HG02943 (cell line): ENCODE measurements at regions not wholly inside any gene's neighbourhood (a gene's known extent, or its start where the extent isn't known, plus 50 kb on each side); places are given as distances from the start of the nearest gene placed in this dataset.

ENCODE experiments used
- ATAC-seq: cut with Tn5 transposase; IDR thresholded peaks from one replicate; pipeline ENCODE4 v1.9.1; 2021; ENCODE audit warnings: mild to moderate bottlenecking, low read depth, moderate library complexity; ENCODE audit not compliant: unreplicated experiment

DNA sequence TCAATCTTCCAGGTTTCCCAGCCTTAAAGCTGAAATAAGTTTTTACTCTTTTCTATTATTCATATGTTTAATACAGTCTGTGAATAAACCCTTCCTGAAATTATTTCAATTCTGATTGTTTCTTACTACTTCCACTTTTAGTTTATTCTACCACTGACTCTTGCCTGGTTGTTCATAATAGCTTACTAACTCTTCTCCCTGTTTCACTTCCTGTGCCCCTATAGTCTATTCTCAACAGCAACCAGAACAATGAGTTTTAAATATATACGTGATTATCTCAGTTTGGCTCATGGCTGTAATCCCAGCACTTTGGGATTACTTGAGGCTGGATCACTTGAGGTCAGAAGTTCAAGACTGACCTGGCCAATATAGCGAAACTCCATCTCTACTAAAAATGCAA lies 408.0 kb upstream of the SPOCK3 start:
- no peak for ATAC-seq

DNA sequence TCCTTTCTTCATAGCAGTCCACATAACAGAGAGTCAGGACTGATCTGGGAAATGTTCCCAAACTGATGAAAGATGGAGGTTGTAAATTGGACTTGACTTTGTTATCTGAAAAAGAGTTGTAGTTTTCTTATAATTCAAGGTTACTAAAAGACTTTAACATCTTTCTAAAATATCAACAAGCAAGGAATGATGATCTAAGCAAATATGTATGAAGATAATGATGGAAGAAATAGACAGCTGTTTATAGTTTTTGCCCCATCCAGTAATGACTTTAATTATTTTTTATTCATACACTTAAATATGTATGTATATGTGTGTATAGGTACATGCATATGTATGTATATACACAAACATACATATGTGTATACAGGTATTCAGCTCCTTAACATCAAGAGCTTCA lies 411.1 kb upstream of the SPOCK3 start:
- no peak for ATAC-seq

DNA sequence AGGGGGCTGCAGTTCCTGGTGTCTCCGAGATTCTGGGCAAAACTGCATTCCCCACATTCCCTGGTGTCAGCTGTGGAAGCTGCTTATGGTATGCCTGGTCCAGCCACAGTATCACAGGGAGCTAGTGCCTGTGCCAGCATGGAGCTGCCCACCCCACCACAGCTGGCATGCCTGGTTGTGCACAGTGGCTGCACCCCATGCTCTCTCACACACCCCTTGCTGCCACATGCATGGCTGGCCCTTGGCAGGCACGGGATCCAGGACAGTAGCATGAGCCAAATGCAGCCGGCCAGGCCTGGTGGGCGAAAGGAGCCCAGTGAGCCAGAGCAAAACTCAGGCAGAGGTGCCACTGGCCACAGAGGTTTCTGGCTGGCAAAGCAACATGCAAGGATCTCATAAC lies 418.0 kb upstream of the SPOCK3 start:
- no peak for ATAC-seq

DNA sequence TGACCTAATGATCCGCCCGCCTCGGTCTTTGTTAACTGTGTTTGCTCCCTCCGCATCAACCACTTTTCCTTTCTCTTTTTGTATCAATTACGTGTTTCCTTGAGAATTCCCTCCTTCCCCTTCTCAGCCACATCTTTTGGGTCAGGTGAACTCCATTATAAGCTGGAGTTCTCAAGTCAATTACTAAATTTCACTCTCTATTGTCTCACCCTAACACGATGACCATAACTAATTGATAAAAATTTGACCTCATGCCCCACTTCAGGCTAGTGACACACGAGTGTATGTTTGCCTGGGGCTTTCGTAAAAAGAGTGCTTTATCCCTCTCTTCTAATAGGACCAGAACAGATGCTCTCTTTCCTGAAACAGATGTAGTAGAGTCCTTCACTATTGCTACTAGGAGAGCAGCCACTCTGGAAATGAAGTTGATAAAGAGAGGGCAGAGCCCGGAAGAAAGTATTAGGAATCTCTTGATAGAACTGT lies 403.6 kb upstream of the ANXA10 start:
- ATAC-seq = no peak

DNA sequence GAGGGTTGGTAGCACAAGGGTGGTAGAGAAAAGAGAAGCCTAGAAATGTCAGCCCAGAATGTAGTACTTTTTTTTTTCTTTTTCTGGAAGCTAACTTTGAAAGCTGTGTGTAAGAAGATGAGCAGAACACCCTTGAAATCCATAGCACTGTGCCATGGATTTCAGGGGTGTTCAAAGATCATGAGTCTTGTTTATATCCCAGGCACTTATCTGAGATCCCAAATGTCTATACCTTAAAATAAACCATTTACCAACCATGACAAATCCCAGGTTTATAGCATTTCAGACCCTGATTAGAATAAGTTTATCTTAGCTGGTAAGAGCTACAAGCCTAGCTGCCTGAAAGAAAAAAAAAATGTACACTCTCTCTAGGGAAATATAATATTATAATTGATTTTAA lies 389.9 kb upstream of the ANXA10 start:
- no peak for ATAC-seq

DNA sequence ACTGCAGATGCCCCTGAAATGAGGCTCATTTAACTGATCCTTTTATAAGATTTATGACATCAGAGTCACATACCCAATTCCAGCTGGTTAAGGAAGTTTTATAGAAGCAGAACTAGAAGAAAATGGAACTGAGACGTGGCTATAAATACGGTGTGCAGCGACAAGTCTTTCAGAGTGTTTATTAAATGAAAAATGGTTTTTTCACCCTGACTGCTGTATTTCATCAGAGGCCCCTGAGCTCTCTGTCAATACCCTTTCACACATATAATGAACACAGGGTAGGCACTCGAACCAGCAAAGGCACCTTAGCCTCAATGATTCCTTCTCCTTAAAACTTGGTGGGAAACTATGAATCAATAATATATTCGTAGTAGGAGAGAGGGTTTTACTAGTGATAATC lies 380.8 kb upstream of the ANXA10 start:
- ATAC-seq = no peak

DNA sequence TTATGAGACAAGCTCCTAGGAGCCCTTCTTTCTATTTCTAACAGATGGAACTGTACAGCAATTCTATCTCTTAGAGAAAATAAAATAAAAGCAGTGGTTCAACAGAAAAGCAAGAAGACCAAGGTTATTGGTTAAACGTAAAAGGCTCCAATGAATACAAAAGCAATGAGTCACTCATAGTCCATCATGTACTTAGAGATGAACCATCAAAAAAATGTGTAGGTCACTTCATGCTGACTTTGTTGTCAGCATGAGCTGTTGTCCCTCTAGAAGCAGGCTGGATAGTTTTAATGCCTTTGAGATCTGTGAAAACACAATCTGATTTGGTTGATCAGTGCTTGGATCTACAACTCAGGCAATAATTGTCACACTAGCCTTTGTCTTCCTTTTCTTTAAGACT lies 378.6 kb upstream of the ANXA10 start:
- ATAC-seq = no peak

DNA sequence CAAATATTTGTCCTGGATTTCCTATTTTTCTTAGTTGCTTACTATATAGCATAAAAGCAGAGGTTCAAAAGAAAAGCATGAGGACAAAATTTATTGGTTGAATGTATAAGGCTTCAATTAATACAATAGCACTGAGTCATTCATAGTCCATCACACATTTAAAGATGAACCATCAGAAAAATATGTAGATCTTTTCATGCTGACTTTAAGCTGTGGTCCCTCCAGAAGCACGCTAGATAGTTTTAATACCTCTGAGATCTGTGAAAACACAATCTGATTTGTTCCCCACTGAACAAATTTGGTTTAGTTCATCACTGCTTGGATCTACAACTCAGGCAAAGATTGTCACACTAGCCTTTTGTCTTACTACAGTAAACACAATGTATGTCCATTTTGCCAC lies 377.2 kb upstream of the ANXA10 start:
- ATAC-seq = no peak

DNA sequence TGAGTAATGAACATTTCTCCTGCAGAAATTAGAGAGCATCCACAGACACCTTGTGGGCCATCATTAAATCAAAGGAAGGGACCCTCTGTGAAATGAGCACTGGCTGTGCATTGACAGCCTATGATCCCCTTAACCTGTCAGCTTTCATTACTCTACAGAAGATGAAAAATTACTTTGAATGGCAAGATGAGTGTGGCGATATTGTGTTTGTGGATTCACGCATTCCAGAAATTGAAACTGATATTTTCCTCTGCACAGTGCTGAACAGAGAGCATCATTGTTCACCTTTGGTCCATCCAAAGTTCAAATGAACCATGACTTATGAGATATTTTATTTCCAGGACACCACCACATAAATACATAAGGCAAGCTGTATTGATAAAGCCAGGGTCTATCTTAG lies 374.8 kb upstream of the ANXA10 start:
- no peak for ATAC-seq

DNA sequence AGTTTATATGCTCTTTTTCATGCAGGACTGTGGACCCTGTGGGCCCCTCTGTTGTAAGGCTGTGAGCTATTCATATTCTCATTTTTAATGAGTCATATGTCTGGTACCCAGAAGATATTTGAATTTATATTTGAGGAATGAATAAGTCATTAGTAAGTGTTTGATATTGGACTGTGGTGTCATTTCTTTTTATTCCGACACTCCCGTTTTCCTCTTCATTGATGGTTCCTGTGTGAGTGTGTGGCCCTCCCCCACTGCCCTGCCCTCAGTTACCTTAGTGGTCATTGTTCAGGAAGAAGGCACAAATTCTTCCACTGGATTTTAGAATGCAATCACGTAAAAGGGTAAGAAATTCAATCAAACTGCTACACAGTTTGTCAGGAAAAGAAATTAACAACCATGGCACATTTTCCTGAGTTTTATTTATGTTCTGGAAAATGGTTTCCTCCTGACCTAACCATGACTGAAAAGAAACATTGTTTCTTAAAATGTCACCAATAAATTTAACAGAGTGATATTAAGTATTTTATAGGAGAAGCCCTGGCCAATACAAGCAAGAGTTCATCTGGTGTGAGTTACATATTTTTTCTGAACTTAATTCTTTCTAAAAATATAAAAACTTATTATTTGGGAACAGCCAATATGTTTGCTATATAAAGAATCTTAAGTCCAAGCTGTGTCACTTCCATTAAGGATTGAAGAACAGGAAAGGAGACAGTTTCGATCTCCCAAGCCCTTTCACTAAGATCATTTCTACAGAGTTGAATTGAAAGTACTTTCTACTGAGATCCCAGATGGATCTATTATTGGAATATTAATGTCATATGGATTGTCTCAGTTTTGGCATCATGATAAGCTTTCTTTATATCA lies 370.5 kb upstream of the ANXA10 start:
- no peak for ATAC-seq

DNA sequence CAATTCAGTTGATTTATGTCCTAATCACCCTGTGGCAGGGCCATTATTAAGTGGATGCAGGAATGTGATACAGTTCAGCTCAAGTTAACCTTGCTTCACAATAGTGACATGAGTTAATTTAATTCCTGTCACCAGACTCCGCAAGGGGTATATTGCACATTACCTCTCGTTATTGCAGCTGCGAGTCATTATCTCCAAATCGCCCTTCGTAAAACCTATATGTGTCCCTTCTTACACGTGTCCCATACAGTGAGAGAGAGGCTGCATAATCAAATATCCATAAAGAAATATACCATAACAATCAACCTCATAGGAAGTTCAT lies 369.9 kb upstream of the ANXA10 start:
- no peak for ATAC-seq

DNA sequence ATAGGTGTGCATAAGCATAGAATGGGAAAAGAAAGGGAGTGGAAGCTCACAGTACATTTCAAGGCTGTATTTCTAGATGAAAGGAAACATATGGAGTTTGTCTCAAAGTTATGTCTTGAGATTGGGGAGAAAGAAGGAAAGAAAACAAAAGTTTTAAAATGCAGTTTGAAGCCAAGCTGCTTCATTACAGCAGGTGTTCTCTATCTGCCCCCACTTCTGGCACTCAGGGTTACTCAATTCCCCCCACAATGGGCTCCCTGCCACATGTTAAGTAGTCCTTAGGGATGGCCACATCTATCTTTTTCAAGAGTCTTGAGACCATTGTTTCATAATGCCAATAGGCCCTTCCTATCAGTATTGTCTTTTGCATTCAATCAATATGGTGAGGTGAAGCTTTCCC lies 367.4 kb upstream of the ANXA10 start:
- ATAC-seq = no peak

DNA sequence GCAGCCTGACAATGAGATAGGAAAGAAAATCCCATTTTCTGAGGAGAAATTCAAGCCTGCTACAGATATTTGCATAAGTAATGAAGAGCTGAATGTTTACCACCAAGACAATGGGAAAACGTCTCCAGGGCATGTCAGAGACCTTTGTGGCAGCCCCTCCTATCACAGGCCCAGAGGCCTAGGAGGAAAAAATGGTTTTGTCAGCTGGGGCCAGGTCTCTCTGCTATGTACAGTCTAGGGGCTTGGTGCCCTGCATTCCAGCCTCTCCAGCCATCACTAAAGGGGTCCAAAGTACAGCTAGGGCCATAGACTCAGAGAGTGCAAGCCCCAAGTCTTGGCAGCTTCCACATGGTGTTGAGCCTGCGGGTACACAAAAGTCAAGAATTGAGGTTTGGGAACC lies 361.6 kb upstream of the ANXA10 start:
- ATAC-seq = no peak

DNA sequence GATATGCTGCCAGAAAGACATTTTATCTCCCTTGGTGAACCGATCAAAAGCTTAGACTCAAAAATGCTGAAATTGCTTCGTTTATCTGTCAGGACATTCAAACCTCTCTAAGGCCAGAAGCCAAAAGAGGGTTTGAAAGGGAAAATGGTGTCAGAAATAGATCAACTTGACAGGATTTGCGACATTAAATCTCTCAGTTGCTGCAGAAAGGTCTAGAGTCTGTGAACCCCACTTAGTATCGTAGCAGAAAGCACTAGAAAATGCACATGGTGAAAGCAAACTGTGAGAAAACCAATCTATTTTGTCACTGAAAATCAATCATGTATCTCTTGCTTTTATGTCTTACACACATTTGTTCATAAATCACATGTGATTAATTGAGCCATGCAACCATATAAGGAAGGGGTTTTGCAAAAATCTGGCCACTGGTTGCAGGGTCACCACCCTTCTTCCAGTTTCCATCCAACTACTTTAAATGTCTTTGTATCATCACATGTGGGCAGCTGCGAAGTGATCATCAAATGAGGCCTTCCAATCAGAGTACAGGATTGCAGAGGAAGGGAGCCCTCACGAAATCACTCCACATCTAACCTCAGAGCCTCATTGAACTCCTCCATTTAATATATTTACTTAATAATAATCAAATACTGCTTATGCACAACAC lies 347.2 kb upstream of the ANXA10 start:
- no peak for ATAC-seq

DNA sequence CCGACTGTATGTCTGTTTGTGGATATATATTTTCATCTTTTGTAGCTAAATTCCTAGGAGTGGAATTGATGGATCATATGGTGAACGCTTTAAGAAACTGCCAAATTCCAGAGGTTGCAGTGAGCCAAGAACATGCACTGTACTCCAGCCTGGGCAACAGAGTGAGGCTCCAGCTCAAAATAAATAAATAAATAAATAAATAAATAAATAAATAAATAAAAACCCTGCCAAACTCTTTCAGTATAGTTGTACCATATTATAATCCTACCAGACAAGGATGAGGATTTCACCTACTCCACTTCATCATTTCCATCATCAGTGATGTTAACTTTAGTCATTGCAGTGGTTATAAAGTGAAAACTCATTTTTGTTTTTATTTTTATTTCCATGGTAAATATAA lies 325.1 kb upstream of the ANXA10 start:
- ATAC-seq = no peak

DNA sequence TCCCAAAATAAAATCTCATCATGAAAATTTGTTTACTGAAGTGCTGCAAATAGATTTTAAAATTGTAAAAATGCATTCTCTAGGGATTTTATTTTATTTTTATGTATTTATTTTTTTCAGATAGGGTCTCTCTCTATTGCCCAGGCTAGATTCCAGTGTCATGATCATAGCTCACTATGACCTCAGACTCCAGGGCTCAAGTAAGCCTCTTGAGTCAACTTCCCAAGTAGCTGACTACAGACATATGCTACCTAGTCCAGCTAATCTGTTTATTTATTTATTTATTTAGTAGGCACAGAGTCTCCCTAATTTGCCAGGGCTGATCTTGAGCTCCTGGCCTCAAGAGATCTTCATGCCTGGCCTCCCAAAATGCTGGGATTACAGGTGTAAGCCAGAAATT lies 317.7 kb upstream of the ANXA10 start:
- ATAC-seq = no peak

DNA sequence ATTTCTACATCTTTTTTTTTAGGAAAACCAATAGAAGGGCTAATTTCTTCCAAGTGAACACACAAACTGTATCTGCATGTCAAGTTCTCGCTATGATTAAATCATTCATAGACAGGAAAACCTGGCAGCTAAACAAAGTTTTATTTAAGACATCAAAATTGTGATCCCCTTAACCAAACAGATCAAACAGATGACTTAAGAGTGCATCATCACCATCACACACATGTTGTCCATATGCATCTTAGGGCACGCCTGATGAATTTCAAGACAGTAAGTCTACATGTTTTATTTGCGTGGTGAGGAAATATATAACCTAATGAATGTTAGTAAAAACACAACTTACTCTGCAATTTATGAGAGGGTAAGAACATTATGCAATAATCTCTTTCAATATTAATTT lies 317.0 kb upstream of the ANXA10 start:
- no peak for ATAC-seq

DNA sequence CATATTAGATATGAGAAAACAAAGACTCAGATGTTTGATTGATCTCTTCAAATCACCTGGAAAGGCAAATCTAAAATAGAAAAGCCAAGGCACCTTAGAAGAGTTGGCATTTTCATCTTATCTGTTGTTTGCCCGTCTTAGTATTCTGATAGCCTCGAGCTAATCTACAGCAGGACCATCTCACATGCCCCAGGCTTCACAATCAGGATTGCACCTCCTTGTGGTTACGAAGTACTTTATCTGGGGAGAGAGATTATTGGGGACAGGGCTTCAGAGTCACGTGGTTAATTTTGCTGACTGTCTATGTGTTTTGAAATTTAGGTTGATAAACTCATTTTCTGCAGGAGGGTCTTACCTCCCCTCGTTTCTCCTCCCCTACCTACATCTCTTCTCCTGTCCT lies 313.1 kb upstream of the ANXA10 start:
- ATAC-seq = no peak

DNA sequence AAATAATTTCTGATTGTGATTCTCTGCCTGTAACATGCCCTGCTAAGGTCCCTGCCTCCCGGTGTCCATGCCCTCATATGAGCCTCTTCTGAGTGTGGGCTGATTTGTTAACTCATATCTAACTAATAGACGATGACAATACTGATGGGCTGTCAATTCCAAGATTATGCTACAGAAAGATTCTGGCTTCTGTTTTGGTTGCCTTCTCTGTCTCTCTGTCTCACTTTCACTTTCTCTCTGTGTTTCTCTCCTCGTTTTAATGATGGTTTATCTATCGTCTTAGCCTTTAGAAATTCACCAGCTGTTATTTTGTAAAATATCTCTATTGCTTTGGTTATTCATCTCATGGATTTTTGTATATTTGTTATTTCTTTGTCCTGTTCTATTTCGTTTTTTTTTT lies 312.5 kb upstream of the ANXA10 start:
- ATAC-seq = no peak

DNA sequence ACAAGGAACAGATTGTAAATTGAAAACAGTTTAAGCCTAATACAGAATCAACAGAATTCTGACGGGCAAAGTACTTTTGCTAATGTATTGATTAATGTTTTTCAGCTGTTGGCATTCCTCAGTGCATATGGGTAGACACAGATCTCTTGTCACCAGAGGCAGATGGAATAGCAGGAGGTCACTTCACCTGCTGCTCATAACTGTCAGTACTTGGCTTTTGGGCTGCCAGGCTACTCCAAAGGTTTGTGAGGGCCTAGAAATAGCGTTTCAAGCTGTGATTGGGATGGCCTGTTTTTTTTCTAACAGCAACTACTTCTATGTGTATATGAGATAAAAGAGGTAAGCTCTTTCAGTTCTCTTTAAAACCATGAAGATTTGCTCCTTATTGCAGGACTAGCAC lies 307.5 kb upstream of the ANXA10 start:
- ATAC-seq = no peak

DNA sequence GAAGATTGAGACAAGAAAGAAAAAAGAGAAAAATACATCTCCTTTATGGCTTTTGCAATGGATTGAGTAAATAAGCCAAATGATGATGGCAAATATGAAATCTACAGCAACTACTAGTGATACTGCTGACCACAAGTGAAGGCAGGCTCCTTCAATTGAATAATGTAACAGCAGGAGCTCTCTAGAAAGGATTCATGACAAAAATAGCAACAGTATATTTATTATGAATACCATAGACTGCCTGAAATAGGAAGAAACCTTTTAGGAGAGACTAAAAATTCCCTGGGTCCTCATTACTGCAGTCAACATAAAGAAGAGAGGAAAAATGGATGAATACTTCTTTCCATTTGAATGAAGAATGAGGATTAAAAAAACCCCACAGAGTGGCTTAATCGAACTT lies 306.8 kb upstream of the ANXA10 start:
- ATAC-seq = no peak

DNA sequence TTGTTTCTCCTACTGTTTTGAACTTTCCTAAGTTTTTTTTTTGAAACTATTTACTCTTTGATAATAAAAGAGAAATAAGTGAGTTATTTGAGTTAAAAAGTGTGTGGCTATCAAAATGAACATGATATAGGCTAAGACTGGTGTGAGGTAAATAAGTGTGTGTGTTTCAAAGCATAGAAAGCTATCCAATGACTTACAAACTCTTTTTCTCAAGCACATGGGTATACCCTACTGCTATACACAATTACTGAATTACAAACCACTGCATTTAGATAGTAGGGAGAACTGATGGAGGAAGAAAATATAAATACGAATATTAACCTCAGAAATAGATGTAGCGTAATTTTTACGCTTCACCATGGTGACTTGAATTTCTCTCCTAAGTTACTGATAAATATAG lies 305.8 kb upstream of the ANXA10 start:
- no peak for ATAC-seq
